ENCODE measurements at regions not wholly inside any gene's neighbourhood (a gene's known extent, or its start where the extent isn't known, plus 50 kb on each side); places are given as distances from the start of the nearest gene placed in this dataset.
"Not testable (repeated sequence)": the region's sequence is repeated elsewhere in the genome, so short reads cannot be mapped to it uniquely, and the experiment has no call there.

DNA sequence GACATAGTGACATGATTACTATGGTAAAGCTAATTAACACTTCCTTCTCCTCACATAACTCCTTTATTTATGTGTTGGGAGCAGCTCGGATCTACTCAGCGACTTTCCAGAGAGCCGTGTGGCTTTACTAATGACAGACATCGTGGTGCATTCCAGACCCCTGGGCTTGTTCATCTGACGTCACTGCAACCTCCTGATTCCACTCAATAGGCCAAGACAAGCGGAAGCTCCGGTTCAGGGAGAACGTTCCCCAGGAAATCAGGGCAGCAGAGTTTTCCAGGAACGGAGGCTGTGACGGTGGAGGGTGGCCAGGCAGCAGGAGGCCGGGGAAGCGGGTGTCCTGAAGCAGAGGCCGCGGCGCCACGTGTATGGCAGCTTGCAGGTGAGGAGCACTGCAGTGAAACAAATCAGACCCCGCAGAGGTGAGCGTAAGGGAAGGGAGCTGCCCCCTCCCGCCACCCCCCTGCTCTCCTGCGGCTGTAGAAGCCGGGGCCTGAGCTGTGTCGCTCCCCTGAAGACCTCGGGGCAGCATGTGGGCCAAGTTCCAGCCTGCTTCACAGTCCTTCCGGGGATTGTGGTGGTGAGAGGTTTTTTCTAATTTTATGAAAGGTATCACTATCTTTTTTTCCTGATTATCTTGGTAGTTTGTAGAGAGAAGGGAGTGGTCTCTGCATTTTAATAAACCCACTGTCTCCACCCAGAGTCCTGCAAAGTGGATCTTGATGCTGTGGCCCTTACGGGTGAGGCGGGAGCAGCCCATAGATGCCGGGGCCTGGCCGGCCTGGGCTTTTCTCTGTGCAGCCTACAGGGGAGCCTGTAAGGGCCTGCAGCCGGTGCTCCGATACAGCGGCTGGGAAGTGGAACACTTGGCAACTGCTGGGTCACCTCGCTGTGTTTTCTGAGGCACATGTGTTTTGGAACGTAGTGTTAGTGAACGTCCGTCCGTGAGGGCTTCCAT, 220.4 kb upstream of the IRX4 start:
- H3K4me1 ChIP-seq (replicated peaks in 1 of 2), result no peaks in the 10 kb centered on the region

DNA sequence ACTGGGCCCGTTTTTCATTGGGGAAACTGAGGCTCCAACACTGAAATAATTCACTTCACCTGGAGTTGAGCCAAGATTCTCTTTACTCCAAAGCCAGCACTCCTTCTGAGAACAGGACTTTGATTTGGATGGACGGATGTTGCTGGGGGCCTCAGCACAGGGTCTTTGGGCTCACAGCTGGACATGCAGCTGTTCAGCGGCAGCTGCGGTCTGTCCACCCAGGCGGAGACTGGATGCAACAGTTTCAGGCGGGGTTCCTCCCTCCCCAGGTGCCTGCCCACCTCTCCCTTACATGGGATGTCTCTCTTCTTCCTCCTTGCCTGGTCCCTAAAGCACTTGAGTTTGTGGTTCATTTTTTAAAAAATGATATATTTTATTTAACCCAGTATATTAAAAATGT, 219.0 kb upstream of the IRX4 start:
- H3K27ac ChIP-seq, result no peak overlapping the region
- WGBS, 10 experiments, result 22 to 93% (median 67%) methylated on average over 1 to 6 of the region's 6 CpGs; no CpG with 5 or more reads in 3 of the 10 experiments
- no peak overlapping the region for H3K4me3 ChIP-seq
- H3K4me1 ChIP-seq (replicated peaks in 1 of 2), result no peaks in the 10 kb centered on the region
- in situ Hi-C loops (cut with MboI; ENCODE audit: low pct_unique_long_range_greater_than_20kb in 2 of 9, low sequenced_read_pairs in 9 of 9, unreplicated experiment in 9 of 9), result no loop called here
- ATAC-seq (replicated peaks in 6 of 8), result no peak

More for the DNA sequence above, 220.4 kb upstream of the IRX4 start:
- ATAC-seq (replicated peaks in 6 of 8), result peak in 1 of 8 experiments; percentile 22
- WGBS, 10 experiments, result 19 to 100% (median 50%) methylated on average over 2 to 12 of the region's 36 CpGs; no CpG with 5 or more reads in 1 of the 10 experiments
- Histone ChIP-seq H3K27ac (no peak overlapping the region), H3K4me3 (no peak overlapping the region)
- in situ Hi-C loops (cut with MboI; ENCODE audit: low pct_unique_long_range_greater_than_20kb in 2 of 9, low sequenced_read_pairs in 9 of 9, unreplicated experiment in 9 of 9), result no loop called here

DNA sequence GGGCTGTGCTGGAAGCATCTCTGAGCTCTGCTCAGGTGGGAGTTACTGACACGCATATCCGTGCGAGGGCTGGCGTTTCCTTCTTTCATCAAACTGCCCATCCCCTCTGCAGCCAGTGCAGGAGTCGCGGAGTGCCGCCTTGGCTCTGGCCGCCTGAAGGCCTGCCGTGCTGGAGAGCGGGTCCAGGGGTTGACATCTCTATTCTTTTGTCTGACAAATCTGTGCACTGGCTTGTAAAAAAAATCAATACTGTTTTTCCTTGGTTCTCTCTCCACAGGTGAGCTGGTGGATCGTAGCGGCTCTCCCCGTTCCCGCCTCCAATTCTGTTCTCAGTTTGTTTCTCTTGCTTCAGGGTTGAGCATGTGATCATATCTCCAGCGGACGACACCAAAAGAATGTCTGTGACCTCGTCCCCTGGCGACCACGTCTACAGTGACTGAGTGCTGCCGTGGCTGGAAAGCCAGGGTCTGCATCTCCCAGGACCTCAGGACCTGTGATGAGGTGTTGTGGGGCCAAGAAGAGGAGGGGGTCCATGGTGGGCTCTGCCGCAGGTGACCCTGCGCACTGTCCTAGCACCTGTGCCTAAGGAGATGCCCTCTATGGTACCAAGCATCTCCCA, 214.3 kb upstream of the IRX4 start:
- in situ Hi-C loops (cut with MboI; ENCODE audit: low pct_unique_long_range_greater_than_20kb in 2 of 9, low sequenced_read_pairs in 9 of 9, unreplicated experiment in 9 of 9), result no loop called here
- Histone ChIP-seq H3K27ac (no peak overlapping the region), H3K4me1 (replicated peaks in 1 of 2) (no peaks in the 10 kb centered on the region), H3K4me3 (no peak overlapping the region)
- WGBS, 10 experiments, result 14 to 87% (median 60%) methylated on average over 2 to 11 of the region's 22 CpGs; no CpG with 5 or more reads in 4 of the 10 experiments
- peak in 3 of 8 experiments; percentile 36 to 84 (median 84) for ATAC-seq (replicated peaks in 6 of 8)

DNA sequence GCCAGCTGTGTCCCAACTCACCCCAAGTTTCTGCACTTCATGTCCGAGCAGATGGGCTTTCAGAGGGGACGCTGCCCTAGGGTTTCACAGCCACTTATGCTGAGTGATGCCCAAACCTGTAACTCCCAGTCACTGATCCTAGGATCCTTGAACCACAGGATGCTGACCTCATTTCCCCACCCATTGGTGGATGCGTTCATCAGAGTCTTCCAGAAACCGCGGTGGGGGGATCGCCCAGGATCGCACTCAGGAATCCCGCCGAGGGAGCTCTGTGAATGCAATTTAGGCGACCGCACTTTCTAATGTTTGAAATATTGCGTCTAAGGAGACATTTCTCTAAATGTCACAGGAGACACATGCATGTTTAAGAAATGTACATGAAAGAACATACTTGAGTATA, 212.3 kb upstream of the IRX4 start:
- Histone ChIP-seq H3K27ac (no peak overlapping the region), H3K4me3 (no peak overlapping the region), H3K4me1 (replicated peaks in 1 of 2) (no peaks in the 10 kb centered on the region)
- ATAC-seq (replicated peaks in 6 of 8), result no peak
- in situ Hi-C loops (cut with MboI; ENCODE audit: low pct_unique_long_range_greater_than_20kb in 2 of 9, low sequenced_read_pairs in 9 of 9, unreplicated experiment in 9 of 9), result no loop called here
- 65 to 99% (median 90%) methylated on average over 3 to 11 of the region's 12 CpGs; no CpG with 5 or more reads in 3 of the 10 experiments for WGBS, 10 experiments

DNA sequence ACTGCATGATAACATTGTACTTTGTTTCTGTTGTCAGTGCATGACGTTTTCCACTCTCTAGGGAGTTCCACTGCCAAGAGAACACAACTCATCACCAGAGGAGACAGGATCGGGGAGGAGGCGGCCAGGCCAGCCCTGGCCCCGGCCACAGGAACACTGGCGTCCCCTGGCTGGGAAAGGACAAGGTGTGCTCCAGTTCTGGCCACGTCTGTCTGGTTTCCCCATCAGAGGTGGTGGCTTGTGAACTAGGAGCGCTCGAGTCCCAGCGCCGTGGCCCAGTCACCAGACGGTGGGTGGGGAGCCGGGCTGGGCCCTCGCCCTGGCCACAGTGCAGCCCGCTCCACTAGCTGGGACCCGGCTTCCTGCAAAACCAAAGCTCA, 211.9 kb upstream of the IRX4 start:
- in situ Hi-C loops (cut with MboI; ENCODE audit: low pct_unique_long_range_greater_than_20kb in 2 of 9, low sequenced_read_pairs in 9 of 9, unreplicated experiment in 9 of 9), result no loop called here
- H3K4me3 ChIP-seq, result no peak overlapping the region
- H3K4me1 ChIP-seq (replicated peaks in 1 of 2), result no peaks in the 10 kb centered on the region
- no peak overlapping the region for H3K27ac ChIP-seq
- peak in 1 of 8 experiments; percentile 27 for ATAC-seq (replicated peaks in 6 of 8)
- 57 to 75% methylated on average over 2 to 4 of the region's 15 CpGs; no CpG with 5 or more reads in 8 of the 10 experiments for WGBS, 10 experiments

DNA sequence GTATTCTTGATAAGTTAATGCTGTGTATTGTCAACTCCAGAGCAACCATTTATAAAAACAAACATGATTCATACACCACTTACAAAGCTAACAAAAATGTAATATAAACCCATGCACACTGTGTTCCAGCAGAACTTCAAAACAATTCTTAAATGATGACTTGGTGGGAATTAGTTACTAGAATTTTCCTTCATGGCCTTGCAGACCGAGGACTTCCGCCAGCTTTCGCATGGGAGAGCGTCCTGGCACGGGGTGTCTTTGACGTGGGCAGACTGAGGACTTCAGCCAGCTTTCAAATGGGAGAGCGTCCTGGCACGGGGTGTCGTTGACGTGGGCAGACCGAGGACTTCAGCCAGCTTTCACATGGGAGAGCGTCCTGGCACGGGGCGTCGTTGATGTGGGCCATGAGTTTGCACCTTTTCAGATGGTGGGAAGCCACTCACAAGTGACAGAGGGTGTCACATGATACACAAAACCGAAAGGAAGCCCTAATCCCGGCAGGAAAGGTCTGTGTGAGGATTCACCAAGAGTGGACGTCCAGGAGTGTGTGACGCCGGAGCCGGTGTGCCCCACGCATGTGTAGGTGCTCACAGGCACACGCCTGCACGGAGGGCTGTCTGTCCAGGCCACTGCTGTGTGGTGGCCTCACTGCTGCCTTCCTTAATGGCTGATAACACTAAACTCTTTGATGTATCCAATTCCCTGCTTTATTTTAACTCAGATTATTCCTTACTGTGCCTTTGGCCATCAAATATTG, 211.3 kb upstream of the IRX4 start:
- Histone ChIP-seq H3K27ac (no peak overlapping the region), H3K4me1 (replicated peaks in 1 of 2) (no peaks in the 10 kb centered on the region), H3K4me3 (no peak overlapping the region)
- no peak for ATAC-seq (replicated peaks in 6 of 8)
- in situ Hi-C loops (cut with MboI; ENCODE audit: low pct_unique_long_range_greater_than_20kb in 2 of 9, low sequenced_read_pairs in 9 of 9, unreplicated experiment in 9 of 9), result no loop called here
- WGBS, 10 experiments, result 0 to 100% (median 71%) methylated on average over 1 to 15 of the region's 24 CpGs; no CpG with 5 or more reads in 2 of the 10 experiments

DNA sequence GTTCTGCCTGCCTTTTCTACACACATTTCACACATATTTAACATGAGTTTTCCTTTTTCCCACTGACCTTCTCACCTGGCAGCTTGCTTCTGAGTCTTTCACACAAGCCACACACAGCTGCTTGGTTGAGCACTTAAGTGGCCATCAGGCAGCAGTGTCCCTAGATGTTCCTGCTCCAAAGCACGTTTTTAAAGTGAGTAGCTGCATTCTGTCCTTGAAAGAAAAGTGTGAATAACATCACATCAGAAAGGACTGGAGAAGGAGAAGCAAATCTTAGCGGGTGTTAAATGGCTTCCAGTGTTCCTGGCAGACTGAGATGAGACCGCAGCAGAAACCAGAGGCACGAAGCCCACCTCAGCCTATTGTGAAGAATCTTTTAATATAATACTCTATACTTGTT, 209.2 kb upstream of the IRX4 start:
- no peak overlapping the region for H3K4me3 ChIP-seq
- 20 to 100% (median 69%) methylated on average over 1 to 4 of the region's 4 CpGs; no CpG with 5 or more reads in 1 of the 10 experiments for WGBS, 10 experiments
- in situ Hi-C loops (cut with MboI; ENCODE audit: low pct_unique_long_range_greater_than_20kb in 2 of 9, low sequenced_read_pairs in 9 of 9, unreplicated experiment in 9 of 9), result no loop called here
- no peak overlapping the region for H3K27ac ChIP-seq
- no peaks in the 10 kb centered on the region for H3K4me1 ChIP-seq (replicated peaks in 1 of 2)
- no peak for ATAC-seq (replicated peaks in 6 of 8)

DNA sequence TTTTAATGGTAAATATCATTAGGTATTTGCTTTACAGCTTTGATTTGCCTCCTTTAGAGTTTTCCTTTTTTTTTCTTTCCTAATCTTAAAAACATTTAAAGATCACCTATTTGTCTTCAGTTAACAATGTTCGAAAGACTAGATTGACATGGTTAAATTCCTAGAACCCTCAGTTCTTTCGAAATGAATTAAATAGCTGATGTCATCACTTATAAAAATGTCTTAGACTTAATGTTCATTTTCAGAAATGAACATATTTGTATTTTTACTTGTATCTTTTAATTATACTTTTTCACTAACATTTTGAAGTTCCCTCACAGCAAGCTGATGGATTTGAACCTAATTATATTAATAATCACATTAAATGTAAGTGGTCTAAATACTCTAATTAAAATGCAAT, 205.3 kb upstream of the IRX4 start:
- ATAC-seq (replicated peaks in 6 of 8), result no peak
- WGBS, 10 experiments, result 0 to 95% (median 21%) methylated on average over 2 of the region's 2 CpGs; no CpG with 5 or more reads in 1 of the 10 experiments
- no peak overlapping the region for H3K27ac ChIP-seq

DNA sequence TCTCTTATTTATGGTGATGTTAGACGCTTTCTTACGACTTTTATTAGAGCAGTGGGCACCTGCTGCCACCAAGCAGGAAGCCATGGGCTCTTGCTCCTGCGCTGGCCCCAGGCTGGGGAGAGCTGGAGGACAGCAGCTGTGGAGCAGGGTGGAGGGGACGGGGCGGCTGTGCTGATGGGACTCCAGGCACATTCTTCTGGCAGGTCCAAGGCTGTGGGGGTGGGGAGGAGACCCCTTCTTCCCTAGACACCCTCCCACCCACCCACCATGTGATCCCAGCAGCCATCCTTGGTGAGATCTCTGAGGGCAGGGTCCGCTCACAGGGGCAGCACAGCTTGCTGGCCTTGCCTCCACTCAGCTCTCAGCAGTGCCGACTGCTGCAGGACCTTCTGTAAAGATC, 192.6 kb upstream of the IRX4 start:
- 80 to 100% (median 94%) methylated on average over 1 to 3 of the region's 7 CpGs; no CpG with 5 or more reads in 7 of the 10 experiments for WGBS, 10 experiments
- no peak for ATAC-seq (replicated peaks in 6 of 8)
- Histone ChIP-seq H3K4me1 (replicated peaks in 1 of 2) (no peaks in the 10 kb centered on the region), H3K27ac (no peak overlapping the region), H3K4me3 (no peak overlapping the region)
- in situ Hi-C loops (cut with MboI; ENCODE audit: low pct_unique_long_range_greater_than_20kb in 2 of 9, low sequenced_read_pairs in 9 of 9, unreplicated experiment in 9 of 9), result no loop called here

More for the DNA sequence above, 205.3 kb upstream of the IRX4 start:
- in situ Hi-C loops (cut with MboI; ENCODE audit: low pct_unique_long_range_greater_than_20kb in 2 of 9, low sequenced_read_pairs in 9 of 9, unreplicated experiment in 9 of 9), result no loop called here
- Histone ChIP-seq H3K4me3 (no peak overlapping the region), H3K4me1 (replicated peaks in 1 of 2) (no peaks in the 10 kb centered on the region)

DNA sequence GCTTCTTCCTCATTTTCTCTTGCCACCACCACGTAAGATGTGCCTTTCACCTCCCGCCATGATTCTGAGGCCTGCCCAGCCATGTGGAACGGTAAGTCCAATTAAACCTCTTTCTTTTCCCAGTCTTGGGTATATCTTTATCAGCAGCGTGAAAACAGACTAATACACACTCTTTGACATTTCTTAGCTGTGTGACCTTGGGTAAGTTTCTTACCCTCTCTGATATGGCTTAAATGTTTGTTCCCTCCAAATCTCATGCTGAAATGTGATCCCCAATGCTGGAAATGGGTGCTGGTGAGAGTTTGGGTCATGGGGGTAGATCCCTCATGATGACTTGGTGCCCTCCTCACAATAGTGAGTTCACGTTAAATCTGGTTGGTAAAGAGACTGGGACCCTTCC, 188.8 kb upstream of the IRX4 start:
- in situ Hi-C loops (cut with MboI; ENCODE audit: low pct_unique_long_range_greater_than_20kb in 2 of 9, low sequenced_read_pairs in 9 of 9, unreplicated experiment in 9 of 9), result no loop called here
- H3K4me1 ChIP-seq (replicated peaks in 1 of 2), result no peaks in the 10 kb centered on the region
- H3K4me3 ChIP-seq, result no peak overlapping the region
- 27 to 100% (median 80%) methylated on average over 1 to 5 of the region's 5 CpGs for WGBS, 10 experiments
- H3K27ac ChIP-seq, result no peak overlapping the region
- ATAC-seq (replicated peaks in 6 of 8), result no peak

DNA sequence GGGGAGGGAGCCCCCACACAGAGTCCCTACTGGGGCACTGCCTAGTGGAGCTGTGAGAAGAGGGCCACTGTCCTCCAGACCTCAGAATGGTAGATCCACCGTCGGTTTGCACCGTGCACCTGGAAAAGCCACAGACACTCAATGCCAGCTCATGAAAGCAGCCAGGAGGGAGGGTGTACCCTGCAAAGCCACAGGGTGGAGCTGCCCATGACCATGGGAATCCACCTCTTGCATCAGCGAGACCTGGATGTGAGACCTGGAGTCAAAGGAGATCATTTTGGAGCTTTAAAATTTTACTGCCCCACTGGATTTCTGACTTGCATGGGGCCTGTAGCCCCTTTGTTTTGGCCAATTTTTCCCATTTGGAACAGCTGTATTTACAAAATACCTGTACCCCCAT, 188.1 kb upstream of the IRX4 start:
- H3K27ac ChIP-seq; ATAC-seq (replicated peaks in 6 of 8); in situ Hi-C loops (cut with MboI; ENCODE audit: low pct_unique_long_range_greater_than_20kb in 2 of 9, low sequenced_read_pairs in 9 of 9, unreplicated experiment in 9 of 9); H3K4me3 ChIP-seq; H3K4me1 ChIP-seq (replicated peaks in 1 of 2): not testable (repeated sequence)
- 100% methylated on average over 4 of the region's 4 CpGs; no CpG with 5 or more reads in 8 of the 10 experiments for WGBS, 10 experiments

DNA sequence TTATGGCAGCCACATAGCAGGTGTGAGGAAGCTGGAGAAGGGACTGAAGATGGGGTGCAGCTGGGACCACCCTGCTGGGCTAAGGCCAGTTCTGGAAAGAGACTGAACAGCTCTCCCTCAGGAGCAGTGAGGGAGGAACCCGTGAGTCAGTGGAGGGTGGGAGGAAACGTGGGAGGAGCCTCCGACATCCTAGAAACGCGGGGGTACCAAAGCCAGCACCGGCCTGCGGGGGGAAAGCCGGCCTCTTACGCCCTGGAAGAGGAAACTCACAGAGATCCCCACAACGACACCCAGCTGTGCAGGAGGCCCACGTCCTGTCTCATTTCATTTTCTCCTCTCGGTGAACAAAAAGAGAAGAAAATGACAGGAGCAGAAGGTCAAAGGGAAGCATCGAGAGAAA, 185.8 kb upstream of the IRX4 start:
- H3K4me3 ChIP-seq, result no peak overlapping the region
- no peak overlapping the region for H3K27ac ChIP-seq
- no peaks in the 10 kb centered on the region for H3K4me1 ChIP-seq (replicated peaks in 1 of 2)
- in situ Hi-C loops (cut with MboI; ENCODE audit: low pct_unique_long_range_greater_than_20kb in 2 of 9, low sequenced_read_pairs in 9 of 9, unreplicated experiment in 9 of 9), result no loop called here
- ATAC-seq (replicated peaks in 6 of 8), result no peak
- WGBS, 10 experiments, result 43 to 66% (median 53%) methylated on average over 3 to 6 of the region's 13 CpGs; no CpG with 5 or more reads in 6 of the 10 experiments

DNA sequence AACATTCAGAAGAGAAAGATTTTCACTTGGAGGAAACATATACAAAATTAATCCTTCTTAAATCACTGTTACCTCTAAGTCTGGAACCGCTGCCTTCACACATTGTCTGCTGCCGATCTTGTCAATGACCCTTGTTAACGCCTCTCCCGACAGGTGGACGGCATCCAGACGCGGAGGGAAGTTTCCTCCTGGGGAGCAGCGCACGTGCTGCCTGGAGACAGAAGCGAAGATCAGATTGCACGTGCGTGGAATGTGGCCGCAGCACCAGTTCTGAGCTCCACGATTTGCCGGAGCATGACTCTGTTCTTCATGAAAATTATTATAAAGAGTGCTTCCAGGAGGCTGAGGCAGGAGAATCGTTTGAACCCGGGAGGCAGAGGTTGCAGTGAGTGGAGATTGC, 183.6 kb upstream of the IRX4 start:
- no peak for ATAC-seq (replicated peaks in 6 of 8)
- in situ Hi-C loops (cut with MboI; ENCODE audit: low pct_unique_long_range_greater_than_20kb in 2 of 9, low sequenced_read_pairs in 9 of 9, unreplicated experiment in 9 of 9), result no loop called here
- Histone ChIP-seq H3K4me1 (replicated peaks in 1 of 2) (no peaks in the 10 kb centered on the region), H3K27ac (no peak overlapping the region), H3K4me3 (no peak overlapping the region)
- 40 to 89% (median 82%) methylated on average over 7 to 16 of the region's 17 CpGs; no CpG with 5 or more reads in 2 of the 10 experiments for WGBS, 10 experiments

All from motor neuron (in vitro differentiated cells).